ENCODE measurements at regions not wholly inside any gene's neighbourhood (a gene's known extent, or its start where the extent isn't known, plus 50 kb on each side); places are given as distances from the start of the nearest gene placed in this dataset.

- no peak overlapping the region for H3K9ac ChIP-seq (replicated peaks; ENCODE audit: extremely low read depth, insufficient read depth, low read length)
- POLR2A ChIA-PET = no interaction called here
- H3K4me3 ChIP-seq (replicated peaks in 1 of 3; ENCODE audit: insufficient read depth in 1 of 3, low read depth in 1 of 3, low read length in 3 of 3) = no peak overlapping the region
- no peak overlapping the region for H3K27ac ChIP-seq (ENCODE audit: insufficient read depth, low read depth, low read length)
- CTCF ChIA-PET = interaction anchor here (0.6 kb wide), 1 partner anchor 468 kb away, joined by 3 read pairs; no protein-coding TSS in a partner anchor
- no peak overlapping the region for H2AFZ ChIP-seq (ENCODE audit: low read depth, low read length)
- no peaks in the 10 kb centered on the region for H3K9me1 ChIP-seq (replicated peaks; ENCODE audit: control insufficient read depth, extremely low read depth, insufficient read depth, low read length)
- H3K9me3 ChIP-seq (replicated peaks; ENCODE audit: control insufficient read depth, insufficient read depth, low read length) = no peaks in the 10 kb centered on the region
- TF ChIP-seq EZH2 (IDR thresholded peaks at IDR 0.05; ENCODE audit: borderline replicate concordance, low read depth, low read length, severe bottlenecking) (no peak), GATA2 (IDR thresholded peaks at IDR 0.05; ENCODE audit: insufficient read depth, insufficient read length, low read depth, low read length) (no peak), MYC (IDR thresholded peaks at IDR 0.05; ENCODE audit: low read depth, low read length) (no peak), CTCF (IDR thresholded peaks at IDR 0.05; ENCODE audit: extremely low read depth in 1 of 2, insufficient read depth in 1 of 2, low read depth in 1 of 2, low read length in 2 of 2) (no peak), POLR2AphosphoS5 (IDR thresholded peaks at IDR 0.05; ENCODE audit: insufficient read depth, low read depth, low read length) (no peak), MAX (IDR thresholded peaks at IDR 0.05; ENCODE audit: insufficient read depth, insufficient read length) (no peak), POLR2A (IDR thresholded peaks at IDR 0.05; ENCODE audit: low read depth, low read length) (no peak), JUN (IDR thresholded peaks at IDR 0.05; ENCODE audit: borderline replicate concordance, insufficient read depth, insufficient read length, low read depth) (no peak), FOS (IDR thresholded peaks at IDR 0.05; ENCODE audit: borderline replicate concordance, insufficient read depth, low read length) (no peak)
- no peak for DNase-seq (ENCODE audit: low read depth, low spot score)
- no peaks in the 10 kb centered on the region for H3K4me1 ChIP-seq (ENCODE audit: control insufficient read depth, extremely low read depth, insufficient read depth, low read length)
- intact Hi-C loops (cut with micrococcal nuclease) (no loop called here), dilution Hi-C loops (cut with MboI; ENCODE audit: extremely low pct_ligation_motif_present, low sequenced_read_pairs) (no loop called here)
- H3K4me2 ChIP-seq (ENCODE audit: insufficient read depth, low read length) = no peak overlapping the region
- no peaks in the 10 kb centered on the region for H3K79me2 ChIP-seq (ENCODE audit: control insufficient read depth, insufficient read depth, low read length)
- H3K36me3 ChIP-seq (ENCODE audit: control insufficient read depth in 2 of 2, extremely low read depth in 1 of 2, insufficient read depth in 2 of 2, low read length in 2 of 2) = no peaks in the 10 kb centered on the region
- no peak for FAIRE-seq
- no TSS peak for BruUV-seq (replicated peaks)
- no peaks in the 10 kb centered on the region for H4K20me1 ChIP-seq (replicated peaks; ENCODE audit: control insufficient read depth, extremely low read depth, insufficient read depth, low read length)
- H3K27me3 ChIP-seq (ENCODE audit: control insufficient read depth in 2 of 2, insufficient read depth in 2 of 2, low read length in 2 of 2) = peaks cover 11 to 12% of the 10 kb centered on the region in 2 experiments
Observed at GRCh38 chr20:5489601-5490000, 121.2 kb downstream of the GPCPD1 start.
